Chondrocyte (in vitro differentiated cells): ENCODE measurements at regions not wholly inside any gene's neighbourhood (a gene's known extent, or its start where the extent isn't known, plus 50 kb on each side); places are given as distances from the start of the nearest gene placed in this dataset.
"Not testable (repeated sequence)": the region's sequence is repeated elsewhere in the genome, so short reads cannot be mapped to it uniquely, and the experiment has no call there.

Source experiments
- DNase-seq: peaks from one replicate; pipeline ENCODE4 v3.0.0; 2021; ENCODE audit warnings: mixed read lengths, low spot score
- H3K27ac Mint-ChIP-seq: one replicate; pipeline ENCODE4 v1.8.0; 2021; ENCODE audit warnings: mild to moderate bottlenecking, moderate library complexity, mixed read lengths; ENCODE audit not compliant: unreplicated experiment
- H3K27me3 Mint-ChIP-seq: 2 replicates; pipeline ENCODE4 v1.8.0; 2021; ENCODE audit warnings: low read depth, mixed read lengths
- H3K36me3 Mint-ChIP-seq: 2 replicates; pipeline ENCODE4 v1.8.0; 2021; ENCODE audit warnings: low read depth, mixed read lengths
- H3K4me1 Mint-ChIP-seq: 2 replicates; pipeline ENCODE4 v1.8.0; 2021; ENCODE audit warnings: low read depth, mild to moderate bottlenecking, mixed read lengths
- H3K4me3 Mint-ChIP-seq: one replicate; pipeline ENCODE4 v1.8.0; 2021; ENCODE audit warnings: mild to moderate bottlenecking, moderate library complexity, mixed read lengths; ENCODE audit not compliant: unreplicated experiment
- H3K9me3 Mint-ChIP-seq: 2 replicates; pipeline ENCODE4 v1.8.0; 2021; ENCODE audit warnings: low read depth, mixed read lengths
- CTCF ChIP-seq: fragments of 200-600 bp; sonication (generic); IDR thresholded peaks from 2 replicates; pipeline ENCODE4 v1.5.0; 2021; ENCODE audit warnings: antibody characterized with exemption, mild to moderate bottlenecking, moderate library complexity

GRCh38 chr1:229170778-229171505 lies 100.0 kb upstream of the RAB4A start:
- peaks cover 39% of the 10 kb centered on the region for H3K27me3 Mint-ChIP-seq
- no peak for DNase-seq
- no peak overlapping the region for H3K27ac Mint-ChIP-seq
- H3K4me3 Mint-ChIP-seq: no peak overlapping the region
- peaks cover 5% of the 10 kb centered on the region for H3K4me1 Mint-ChIP-seq
- H3K9me3 Mint-ChIP-seq: no peaks in the 10 kb centered on the region
- no peak for TF ChIP-seq CTCF
- H3K36me3 Mint-ChIP-seq: no peaks in the 10 kb centered on the region

- no peak for DNase-seq
- H3K27ac Mint-ChIP-seq: no peak overlapping the region
- H3K27me3 Mint-ChIP-seq: peaks cover 36% of the 10 kb centered on the region
- H3K4me3 Mint-ChIP-seq: no peak overlapping the region
- no peak for TF ChIP-seq CTCF
- peaks cover 5% of the 10 kb centered on the region for H3K4me1 Mint-ChIP-seq
- H3K9me3 Mint-ChIP-seq: no peaks in the 10 kb centered on the region
- H3K36me3 Mint-ChIP-seq: no peaks in the 10 kb centered on the region
Observed at GRCh38 chr1:229171934-229172333, 99.0 kb upstream of the RAB4A start.

GRCh38 chr1:229173491-229174476 lies 97.1 kb upstream of the RAB4A start:
- H3K9me3 Mint-ChIP-seq, H3K4me1 Mint-ChIP-seq, H3K36me3 Mint-ChIP-seq, H3K4me3 Mint-ChIP-seq, DNase-seq, H3K27ac Mint-ChIP-seq: not testable (repeated sequence)
- peaks cover 27% of the 10 kb centered on the region for H3K27me3 Mint-ChIP-seq

- H3K27me3 Mint-ChIP-seq: peaks cover 22% of the 10 kb centered on the region
- not testable (repeated sequence) for H3K4me1 Mint-ChIP-seq, H3K4me3 Mint-ChIP-seq, H3K9me3 Mint-ChIP-seq, H3K27ac Mint-ChIP-seq, H3K36me3 Mint-ChIP-seq, DNase-seq
Observed at GRCh38 chr1:229175297-229175696, 95.6 kb upstream of the RAB4A start.

- H3K27me3 Mint-ChIP-seq: peaks cover 18% of the 10 kb centered on the region
- not testable (repeated sequence) for H3K9me3 Mint-ChIP-seq, DNase-seq, H3K36me3 Mint-ChIP-seq, H3K4me3 Mint-ChIP-seq, H3K27ac Mint-ChIP-seq, H3K4me1 Mint-ChIP-seq
Observed at GRCh38 chr1:229176457-229176856, 94.5 kb upstream of the RAB4A start.

- Mint-ChIP-seq H3K36me3 (no peaks in the 10 kb centered on the region), H3K27ac (no peak overlapping the region), H3K9me3 (no peaks in the 10 kb centered on the region), H3K4me3 (no peak overlapping the region), H3K27me3 (peaks cover 5% of the 10 kb centered on the region), H3K4me1 (no peaks in the 10 kb centered on the region)
- no peak for DNase-seq
- no peak for TF ChIP-seq CTCF
Observed at GRCh38 chr1:229180161-229180560, 90.8 kb upstream of the RAB4A start.
